ENCODE measurements at regions not wholly inside any gene's neighbourhood (a gene's known extent, or its start where the extent isn't known, plus 50 kb on each side); places are given as distances from the start of the nearest gene placed in this dataset.

DNA sequence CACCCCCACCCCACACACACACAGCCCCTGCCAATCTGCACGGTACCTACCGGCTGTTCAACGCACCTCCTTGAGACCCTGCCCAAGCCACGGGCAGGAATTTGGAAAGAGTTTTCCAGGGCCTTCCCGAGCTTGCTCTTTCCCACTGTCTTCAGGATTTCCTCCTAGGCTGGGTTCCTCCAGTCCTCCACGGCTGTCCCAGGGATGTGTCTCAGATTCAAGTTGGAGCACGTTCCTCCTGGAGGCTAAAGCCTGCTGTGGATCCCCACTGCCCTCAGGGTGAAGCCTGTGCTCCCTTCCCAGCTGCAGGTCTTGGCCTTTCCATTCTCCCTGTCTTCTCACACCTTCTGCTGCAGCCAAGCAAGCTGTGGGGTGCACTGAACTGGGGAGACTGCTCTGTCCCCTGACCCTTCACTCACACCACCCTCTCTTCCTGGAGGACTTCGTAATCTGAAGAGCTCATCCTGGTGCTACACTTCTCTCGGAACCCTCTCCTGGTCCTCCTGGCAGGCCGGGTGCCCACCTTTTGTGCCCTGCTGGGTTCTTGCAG lies 54.9 kb upstream of the HS6ST1 start:
- TF ChIP-seq, protein P1, sequence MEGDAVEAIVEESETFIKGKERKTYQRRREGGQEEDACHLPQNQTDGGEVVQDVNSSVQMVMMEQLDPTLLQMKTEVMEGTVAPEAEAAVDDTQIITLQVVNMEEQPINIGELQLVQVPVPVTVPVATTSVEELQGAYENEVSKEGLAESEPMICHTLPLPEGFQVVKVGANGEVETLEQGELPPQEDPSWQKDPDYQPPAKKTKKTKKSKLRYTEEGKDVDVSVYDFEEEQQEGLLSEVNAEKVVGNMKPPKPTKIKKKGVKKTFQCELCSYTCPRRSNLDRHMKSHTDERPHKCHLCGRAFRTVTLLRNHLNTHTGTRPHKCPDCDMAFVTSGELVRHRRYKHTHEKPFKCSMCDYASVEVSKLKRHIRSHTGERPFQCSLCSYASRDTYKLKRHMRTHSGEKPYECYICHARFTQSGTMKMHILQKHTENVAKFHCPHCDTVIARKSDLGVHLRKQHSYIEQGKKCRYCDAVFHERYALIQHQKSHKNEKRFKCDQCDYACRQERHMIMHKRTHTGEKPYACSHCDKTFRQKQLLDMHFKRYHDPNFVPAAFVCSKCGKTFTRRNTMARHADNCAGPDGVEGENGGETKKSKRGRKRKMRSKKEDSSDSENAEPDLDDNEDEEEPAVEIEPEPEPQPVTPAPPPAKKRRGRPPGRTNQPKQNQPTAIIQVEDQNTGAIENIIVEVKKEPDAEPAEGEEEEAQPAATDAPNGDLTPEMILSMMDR (IDR thresholded peaks at IDR 0.05 in 4 of 5, conservative IDR thresholded peaks at IDR 0.05 in 1 of 5), result no peak
- no peak for TF ChIP-seq POLR2A (IDR thresholded peaks at IDR 0.05)
